ENCODE measurements at regions not wholly inside any gene's neighbourhood (a gene's known extent, or its start where the extent isn't known, plus 50 kb on each side); places are given as distances from the start of the nearest gene placed in this dataset.

GRCh38 chr6:144621332-144621731 lies 336.2 kb downstream of the UTRN start:
- no peak for TF ChIP-seq POLR2A (IDR thresholded peaks at IDR 0.05)
- TF ChIP-seq CTCF (IDR thresholded peaks at IDR 0.05) = no peak
- no peak for TF ChIP-seq POLR2AphosphoS5 (IDR thresholded peaks at IDR 0.05; ENCODE audit: insufficient read depth in 1 of 2, low read depth in 1 of 2)

Data from vagina (tissue), 2 donors.